Activated CD4-positive, alpha-beta T cell treated with anti-CD3 and anti-CD28 coated beads, Interleukin-10, Interleukin-2, amounts not matched to agents 100 ng/mL and 50 ng/mL, durations not matched to agents 16 hours and 8 hours (primary cell): ENCODE measurements at regions not wholly inside any gene's neighbourhood (a gene's known extent, or its start where the extent isn't known, plus 50 kb on each side); places are given as distances from the start of the nearest gene placed in this dataset.

Experiments used
- DNase-seq: peaks from one replicate; pipeline ENCODE4 v3.0.0-alpha.2; 2020

DNA sequence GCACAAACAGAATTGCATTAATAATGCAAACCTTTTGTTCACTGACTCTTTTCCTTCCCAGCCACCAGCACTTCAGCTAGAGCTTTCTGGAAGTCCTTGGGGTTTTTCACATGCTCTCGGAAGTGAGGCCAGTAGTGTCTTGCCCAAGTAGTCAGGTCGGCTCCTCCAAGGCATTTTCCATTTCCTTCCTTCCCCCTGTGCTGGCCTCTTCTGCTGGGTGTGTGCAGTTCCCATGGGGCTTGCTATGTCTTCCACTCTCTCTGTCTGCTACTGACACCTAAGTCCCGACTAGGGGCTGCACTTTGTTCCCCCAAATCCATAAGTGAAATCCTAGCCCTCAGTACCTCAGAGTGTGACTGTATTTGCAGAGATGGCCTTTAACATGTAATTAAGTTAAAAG lies 175.6 kb upstream of the BMPER start:
- no peak for DNase-seq

DNA sequence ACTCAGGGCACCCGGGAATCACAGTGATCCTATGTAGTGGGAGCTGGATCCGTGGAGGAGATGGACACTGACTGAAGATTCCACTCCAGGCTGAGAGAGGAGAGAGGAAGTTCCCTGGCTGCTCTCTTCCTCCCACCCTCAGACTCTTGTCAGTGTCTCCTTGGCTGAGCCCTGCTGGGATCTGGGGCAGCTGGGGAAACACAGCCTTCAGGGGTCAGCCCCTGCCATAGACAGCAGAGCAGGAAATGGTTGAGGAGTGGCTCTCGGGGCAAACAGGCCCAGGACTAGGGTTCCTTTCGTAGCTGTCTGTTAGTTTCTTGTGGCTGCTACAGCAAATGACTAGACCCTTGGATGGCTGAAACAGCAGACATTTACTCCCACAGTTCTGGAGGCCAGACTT lies 174.4 kb upstream of the BMPER start:
- no peak for DNase-seq

- DNase-seq: no peak
These were observed 173.4 kb upstream of the BMPER start for GRCh38 chr7:33731912-33732311.

DNA sequence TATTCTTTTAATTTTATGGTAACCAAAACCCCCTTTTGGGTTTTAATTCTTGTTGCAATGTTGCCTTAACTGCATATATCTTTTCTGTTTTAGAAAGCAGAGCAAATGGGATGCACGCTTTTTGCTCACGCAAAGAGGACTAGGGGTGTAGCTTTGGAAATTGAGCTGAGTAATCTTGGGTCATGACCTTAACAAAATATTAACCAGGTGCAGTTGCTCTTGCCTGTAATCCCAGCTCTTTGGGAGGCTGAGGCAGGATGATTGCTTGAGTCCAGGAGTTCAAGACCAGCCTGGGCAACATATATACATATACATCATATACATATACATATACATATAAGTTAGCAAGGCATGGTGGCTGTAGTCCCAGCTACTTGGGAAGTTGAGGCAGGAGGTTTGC lies 172.9 kb upstream of the BMPER start:
- no peak for DNase-seq

GRCh38 chr7:33733870-33734650 lies 171.3 kb upstream of the BMPER start:
- DNase-seq: no peak

DNA sequence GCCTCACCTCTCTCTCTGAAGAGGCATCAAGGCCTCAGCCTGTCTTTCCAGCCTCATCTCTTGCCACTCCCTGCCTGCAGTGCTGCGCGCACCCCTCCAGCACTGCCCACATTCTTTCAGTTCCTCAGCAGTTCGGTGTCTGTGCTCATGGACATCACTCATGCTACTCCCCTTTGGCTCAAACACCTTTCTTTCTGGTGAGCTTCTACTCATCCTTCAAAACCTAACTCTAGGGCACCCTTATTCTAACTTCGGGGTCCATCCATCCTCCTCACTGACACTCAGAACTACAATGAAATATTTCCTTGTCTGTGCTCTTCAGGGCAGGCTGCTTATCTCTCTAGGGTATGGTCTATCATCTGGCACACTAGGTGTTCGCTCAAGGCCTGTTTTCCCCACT lies 169.9 kb upstream of the BMPER start:
- DNase-seq: no peak

- DNase-seq: no peak
These were observed 168.7 kb upstream of the BMPER start for GRCh38 chr7:33736521-33737221.

GRCh38 chr7:33738260-33738935 lies 166.9 kb upstream of the BMPER start:
- no peak for DNase-seq

DNA sequence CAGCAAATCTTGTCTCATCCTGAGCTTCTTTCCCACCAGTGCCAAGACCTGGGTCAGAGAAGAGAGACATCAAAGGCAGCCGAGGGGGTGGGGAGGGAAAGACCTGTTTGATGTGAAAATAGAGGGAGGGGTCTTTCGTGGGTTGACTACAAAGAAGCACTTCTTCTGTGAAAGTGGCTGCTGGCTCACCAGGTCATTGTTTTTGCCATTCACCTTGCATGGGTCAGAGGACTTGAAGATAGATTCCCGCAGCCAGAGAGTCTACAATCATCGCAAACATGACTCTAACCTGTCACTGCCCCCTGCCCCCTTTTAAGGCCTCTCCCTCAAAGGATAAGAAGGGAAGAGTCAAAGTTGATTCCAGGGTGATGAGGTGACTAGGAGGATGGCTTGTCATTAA lies 166.1 kb upstream of the BMPER start:
- DNase-seq: no peak

DNA sequence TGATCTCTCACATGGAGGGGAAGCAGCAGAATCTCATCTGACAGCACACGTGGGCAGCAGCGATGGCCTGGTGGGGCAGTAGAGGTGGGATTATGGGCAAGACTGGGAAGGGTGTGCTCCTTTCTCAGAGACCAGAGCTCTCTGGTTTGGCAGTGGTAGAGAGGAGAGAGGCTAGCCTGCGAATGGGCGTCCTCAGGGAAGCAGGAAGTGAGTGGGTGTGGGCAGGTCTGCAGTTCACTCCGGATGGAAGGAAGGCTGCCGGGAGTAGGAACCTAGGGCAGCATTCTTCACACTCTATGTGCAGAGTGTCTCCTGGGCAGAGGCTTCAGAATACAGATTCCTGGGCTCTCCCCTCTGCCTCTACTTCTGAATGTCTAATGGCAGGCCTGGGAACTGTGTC lies 162.8 kb upstream of the BMPER start:
- DNase-seq: no peak

- DNase-seq: no peak
These were observed 162.2 kb upstream of the BMPER start for GRCh38 chr7:33742999-33743587.

DNA sequence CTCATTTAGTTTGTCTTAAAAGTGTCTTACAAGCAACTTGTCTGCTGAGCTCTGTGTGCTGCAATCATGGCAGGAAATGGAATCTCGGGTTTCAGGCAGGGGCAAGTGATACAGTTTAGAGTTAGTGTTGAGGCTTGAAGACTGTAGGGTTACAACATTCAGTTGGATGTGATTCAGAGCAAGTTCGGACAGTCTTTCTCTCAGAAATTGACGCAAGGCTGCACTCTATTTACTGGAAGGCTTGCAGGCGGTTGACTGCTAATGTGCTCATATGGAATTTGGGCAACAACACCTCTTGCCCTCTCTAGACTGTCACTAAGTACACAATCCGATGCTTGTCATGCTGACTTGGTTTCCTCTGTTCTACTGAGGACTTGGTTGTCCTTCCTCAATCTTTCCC lies 161.7 kb upstream of the BMPER start:
- no peak for DNase-seq

GRCh38 chr7:33744293-33745075 lies 160.9 kb upstream of the BMPER start:
- peak; percentile 19 for DNase-seq

- DNase-seq: no peak
These were observed 159.4 kb upstream of the BMPER start for GRCh38 chr7:33745934-33746333.

- no peak for DNase-seq
These were observed 156.5 kb upstream of the BMPER start for GRCh38 chr7:33748793-33749192.

- no peak for DNase-seq
These were observed 155.2 kb upstream of the BMPER start for GRCh38 chr7:33750177-33750576.

- DNase-seq: no peak
These were observed 153.9 kb upstream of the BMPER start for GRCh38 chr7:33751443-33751842.

- no peak for DNase-seq
These were observed 151.3 kb upstream of the BMPER start for GRCh38 chr7:33753881-33754525.

DNA sequence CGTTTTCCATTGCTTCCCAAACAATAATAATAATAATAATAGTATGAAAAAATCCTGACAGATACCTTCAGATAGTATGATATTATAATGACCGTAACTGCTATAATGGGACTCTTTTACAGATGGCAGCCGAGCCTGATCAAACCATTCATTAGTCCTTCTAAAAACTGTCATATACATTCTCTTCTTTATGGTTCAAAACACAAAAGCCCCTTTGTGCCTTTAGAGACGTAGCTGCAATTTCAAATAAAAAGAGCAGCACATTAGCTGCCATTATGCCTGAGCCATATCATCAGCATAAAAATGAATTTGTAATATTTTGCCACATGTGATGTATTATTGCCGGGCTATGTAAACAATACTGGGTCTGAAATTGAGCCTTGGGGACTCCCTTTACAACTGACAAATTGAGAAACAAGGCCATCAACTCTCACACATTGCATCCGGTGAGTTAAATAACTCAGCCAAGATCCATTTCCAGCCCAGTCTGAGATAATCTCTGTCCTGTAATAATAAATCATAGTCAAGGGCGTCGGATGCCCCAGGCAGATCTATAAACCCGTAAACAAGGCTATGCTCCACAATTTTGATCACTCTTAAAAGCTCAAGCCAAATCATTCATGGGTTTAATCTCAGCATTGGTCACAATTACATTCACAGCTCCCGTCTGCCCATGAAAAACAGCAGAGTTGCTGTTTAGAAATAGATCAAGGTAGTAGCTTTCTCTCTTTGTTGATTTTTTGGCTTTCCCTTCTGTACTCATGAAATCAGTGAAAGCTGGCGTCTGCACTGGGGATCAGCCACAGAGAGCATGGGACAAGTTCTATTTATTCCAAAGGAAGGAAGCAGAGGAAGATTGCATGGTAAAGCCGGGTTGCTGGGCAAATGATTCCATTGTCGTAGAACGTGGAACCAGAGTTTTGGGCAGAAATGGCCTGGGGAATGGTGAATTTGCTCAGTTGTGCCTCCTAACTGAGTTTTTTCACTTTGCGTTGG lies 150.1 kb upstream of the BMPER start:
- DNase-seq: no peak

DNA sequence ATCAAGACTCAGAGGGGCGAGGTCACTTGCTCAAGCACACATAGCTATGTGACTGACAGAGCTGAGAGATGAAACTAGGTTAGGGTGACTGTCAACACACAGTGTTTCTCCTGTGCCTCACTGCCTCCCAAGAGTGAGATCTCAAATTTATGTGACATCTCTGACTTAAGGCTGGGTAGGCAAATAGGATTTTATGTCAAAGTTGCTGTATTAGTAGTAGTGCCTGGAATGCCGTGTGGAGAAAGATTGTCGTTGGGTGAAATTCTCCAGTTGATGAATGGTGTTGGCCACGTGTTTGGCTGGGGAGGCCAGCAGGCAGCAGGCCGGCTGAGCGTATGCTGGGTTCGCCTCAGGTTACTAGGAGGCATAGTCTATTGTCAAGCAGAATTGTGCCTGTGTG lies 148.3 kb upstream of the BMPER start:
- DNase-seq: no peak

GRCh38 chr7:33757563-33758165 lies 147.7 kb upstream of the BMPER start:
- peak; percentile 27 for DNase-seq
